SKM-1 (cell line): ENCODE measurements at regions not wholly inside any gene's neighbourhood (a gene's known extent, or its start where the extent isn't known, plus 50 kb on each side); places are given as distances from the start of the nearest gene placed in this dataset.

ENCODE experiments used
- DNase-seq: peaks from one replicate; lab custom pipeline; 2025; ENCODE audit not compliant: unreplicated experiment; lab: John Stamatoyannopoulos, UW

- no peak for DNase-seq
Observed at GRCh38 chr20:17014217-17014616, 212.6 kb upstream of the PCSK2 start.

GRCh38 chr20:17014756-17015366 is 212.0 kb upstream of the PCSK2 start:
- DNase-seq: no peak

GRCh38 chr20:17017232-17017631 is 209.6 kb upstream of the PCSK2 start:
- DNase-seq: no peak

- no peak for DNase-seq
Observed at GRCh38 chr20:17021481-17021880, 205.4 kb upstream of the PCSK2 start.

- DNase-seq: no peak
Observed at GRCh38 chr20:17023036-17023435, 203.8 kb upstream of the PCSK2 start.

GRCh38 chr20:17023806-17024205 is 203.0 kb upstream of the PCSK2 start:
- no peak for DNase-seq

GRCh38 chr20:17024513-17025119 is 202.2 kb upstream of the PCSK2 start:
- DNase-seq: no peak

GRCh38 chr20:17026346-17026745 is 200.5 kb upstream of the PCSK2 start:
- DNase-seq: no peak

GRCh38 chr20:17029698-17030097 is 197.1 kb upstream of the PCSK2 start:
- no peak for DNase-seq

- no peak for DNase-seq
Observed at GRCh38 chr20:17036541-17036940, 190.3 kb upstream of the PCSK2 start.

- DNase-seq: no peak
Observed at GRCh38 chr20:17042122-17042521, 184.7 kb upstream of the PCSK2 start.

- DNase-seq: no peak
Observed at GRCh38 chr20:17043323-17043722, 183.5 kb upstream of the PCSK2 start.

- DNase-seq: no peak
Observed at GRCh38 chr20:17044891-17045290, 181.9 kb upstream of the PCSK2 start.

GRCh38 chr20:17059465-17059864 is 167.4 kb upstream of the PCSK2 start:
- no peak for DNase-seq

GRCh38 chr20:17061715-17062114 is 165.1 kb upstream of the PCSK2 start:
- no peak for DNase-seq

GRCh38 chr20:17062712-17063111 is 164.1 kb upstream of the PCSK2 start:
- DNase-seq: no peak

- no peak for DNase-seq
Observed at GRCh38 chr20:17066902-17067301, 159.9 kb upstream of the PCSK2 start.

- no peak for DNase-seq
Observed at GRCh38 chr20:17068084-17068711, 158.6 kb upstream of the PCSK2 start.

GRCh38 chr20:17077030-17077429 is 149.8 kb upstream of the PCSK2 start:
- no peak for DNase-seq

GRCh38 chr20:17083738-17084137 is 143.1 kb upstream of the PCSK2 start:
- DNase-seq: no peak

GRCh38 chr20:17084909-17085308 is 141.9 kb upstream of the PCSK2 start:
- DNase-seq: no peak

- no peak for DNase-seq
Observed at GRCh38 chr20:17093782-17094181, 133.1 kb upstream of the PCSK2 start.

GRCh38 chr20:17097603-17098002 is 129.2 kb upstream of the PCSK2 start:
- no peak for DNase-seq
